A549 (cell line): ENCODE measurements at regions not wholly inside any gene's neighbourhood (a gene's known extent, or its start where the extent isn't known, plus 50 kb on each side); places are given as distances from the start of the nearest gene placed in this dataset.

Experiments
- ATAC-seq, 2 experiments: fragments of 200-7000 bp in 1 of 2; fragments of >200 bp in 1 of 2; cut with Nextera tagmentation in 1 of 2; cut with Tn5 transposase in 1 of 2; 3 replicates each; pipeline versions ENCODE4 v1.8.0 to v1.9.1; 2018 to 2020; ENCODE audit warnings: mild to moderate bottlenecking in 1 of 2, moderate library complexity in 1 of 2
- CTCF ChIA-PET: fragments of 300-600 bp; sonication (Branson Sonifier 250); formaldehyde crosslinking; extraction: SDS; loops from one replicate; lab custom pipeline; 2021; ENCODE audit warnings: antibody characterized with exemption, inconsistent platforms; lab: Yijun Ruan, JAX
- POLR2A ChIA-PET: fragments of 350-600 bp; formaldehyde crosslinking; extraction: SDS; loops from one replicate; lab custom pipeline; 2021; ENCODE audit warnings: antibody characterized with exemption, inconsistent platforms; lab: Yijun Ruan, JAX
- DNase-seq, 2 experiments: peaks; one replicate each; pipeline versions ENCODE4 v3.0.0 to v3.0.0-alpha.2; 2011 to 2016; ENCODE audit warnings: low read depth in 1 of 2, low spot score in 1 of 2
- FAIRE-seq: peaks from 2 replicates; lab custom pipeline; 2011; peaks lifted over from hg19 to GRCh38; lab: Jason Lieb, UNC
- H3K27ac ChIP-seq, 2 experiments: fragments of >200 bp; sonication (Bioruptor Twin); formaldehyde crosslinking; 3 replicates each; pipeline ENCODE4 v1.5.1; 2016 to 2017
- H3K4me1 ChIP-seq: fragments of >200 bp; sonication (Bioruptor Twin); formaldehyde crosslinking; 3 replicates; pipeline ENCODE4 v1.6.1; 2016
- H3K4me2 ChIP-seq: fragments of >200 bp; sonication (Bioruptor Twin); formaldehyde crosslinking; 3 replicates; pipeline ENCODE4 v1.6.1; 2016
- H3K4me3 ChIP-seq: fragments of >200 bp; sonication (Bioruptor Twin); formaldehyde crosslinking; 3 replicates; pipeline ENCODE4 v1.5.1; 2016
- H3K9me3 ChIP-seq: fragments of >200 bp; sonication (Bioruptor Twin); formaldehyde crosslinking; 3 replicates; pipeline ENCODE4 v1.6.1; 2016
- BCL3 ChIP-seq: fragments of >200 bp; sonication (Bioruptor Twin); formaldehyde crosslinking; IDR thresholded peaks from 3 replicates; pipeline ENCODE4 v1.6.1; 2016
- CEBPB ChIP-seq, 2 experiments: fragments of >200 bp in 1 of 2; sonication (Bioruptor Twin) in 1 of 2; formaldehyde crosslinking in 1 of 2; IDR thresholded peaks; 2 replicates each; pipeline ENCODE4 v1.6.1; 2012 to 2016
- CHD4 ChIP-seq: fragments of 200-600 bp; sonication (generic); IDR thresholded peaks from 2 replicates; pipeline ENCODE4 v1.6.1; 2016; ENCODE audit warnings: antibody characterized with exemption, mild to moderate bottlenecking, borderline replicate concordance
- E2F6 ChIP-seq: IDR thresholded peaks from 2 replicates; pipeline ENCODE4 v1.6.1; 2012; ENCODE audit warnings: low read depth, borderline replicate concordance
- EP300 ChIP-seq, 2 experiments: fragments of >200 bp; sonication (Bioruptor Twin); formaldehyde crosslinking; IDR thresholded peaks; 2 replicates in 1 of 2; 3 replicates in 1 of 2; pipeline ENCODE4 v1.6.1; 2016 to 2017
- FOSL2 ChIP-seq, 2 experiments: fragments of 450-650 bp in 1 of 2; fragments of >200 bp in 1 of 2; sonication (Bioruptor Twin) in 1 of 2; formaldehyde crosslinking; IDR thresholded peaks; 2 replicates each; pipeline versions ENCODE4 v1.5.0 to v1.6.1; 2016 to 2020; ENCODE audit warnings: mild to moderate bottlenecking in 1 of 2, moderate library complexity in 1 of 2
- HEYL ChIP-seq: fragments of 250-450 bp; sonication (Bioruptor Pico); IDR thresholded peaks from 2 replicates; pipeline ENCODE4 v1.8.0; 2021; ENCODE audit warnings: mild to moderate bottlenecking, moderate library complexity
- HOXB5 ChIP-seq: fragments of 250-450 bp; sonication (Bioruptor Pico); IDR thresholded peaks from 2 replicates; pipeline ENCODE4 v1.5.0; 2020; ENCODE audit warnings: mild to moderate bottlenecking, moderate library complexity
- JUN ChIP-seq, 2 experiments: fragments of >200 bp; sonication (Bioruptor Twin); formaldehyde crosslinking; IDR thresholded peaks; 2 replicates in 1 of 2; 3 replicates in 1 of 2; pipeline ENCODE4 v1.6.1; 2016 to 2017
- MAFK ChIP-seq: fragments of 450-650 bp; IDR thresholded peaks from 2 replicates; pipeline ENCODE4 v1.6.1; 2014; ENCODE audit not compliant: partially characterized antibody
- MYC ChIP-seq: IDR thresholded peaks from 2 replicates; pipeline ENCODE4 v1.6.1; 2012; ENCODE audit warnings: mild to moderate bottlenecking, inconsistent platforms, low read length, improper control_type of control experiment, borderline replicate concordance
- NPAS2 ChIP-seq: fragments of 250-450 bp; sonication (Bioruptor Pico); IDR thresholded peaks from 2 replicates; pipeline ENCODE4 v1.8.0; 2022; ENCODE audit warnings: mild to moderate bottlenecking, moderate library complexity, borderline replicate concordance
- POLR2A ChIP-seq: IDR thresholded peaks from 2 replicates; pipeline ENCODE4 v1.6.1; 2012; ENCODE audit warnings: mild to moderate bottlenecking, low read length
- RCOR1 ChIP-seq: fragments of 150-350 bp; IDR thresholded peaks from 2 replicates; pipeline ENCODE4 v1.6.1; 2014; ENCODE audit warnings: antibody characterized with exemption, low read length, low read depth
- REST ChIP-seq: fragments of 200-600 bp; sonication (generic); IDR thresholded peaks from 2 replicates; pipeline ENCODE4 v1.6.1; 2016; ENCODE audit warnings: antibody characterized with exemption, mild to moderate bottlenecking, moderate library complexity
- RNF2 ChIP-seq: fragments of 200-600 bp; sonication (generic); IDR thresholded peaks from 2 replicates; pipeline ENCODE4 v1.6.1; 2016; ENCODE audit warnings: low read depth, mild to moderate bottlenecking, antibody characterized with exemption, moderate library complexity, borderline replicate concordance
- SMC3 ChIP-seq: fragments of >200 bp; sonication (Bioruptor Twin); formaldehyde crosslinking; IDR thresholded peaks from 3 replicates; pipeline ENCODE4 v1.6.1; 2018; ENCODE audit warnings: inconsistent platforms
- TFCP2L1 ChIP-seq: fragments of 250-450 bp; sonication (Bioruptor Pico); IDR thresholded peaks from 2 replicates; pipeline ENCODE4 v1.5.0; 2021; ENCODE audit warnings: mild to moderate bottlenecking
- ZFP36 ChIP-seq: fragments of 450-650 bp; IDR thresholded peaks from 2 replicates; pipeline ENCODE4 v1.6.1; 2014; ENCODE audit warnings: borderline replicate concordance; ENCODE audit not compliant: partially characterized antibody
- WGBS: methylation state at CpG from one replicate; pipeline ENCODE4 v1.1.6; 2017; ENCODE audit errors: missing lambda C conversion rate; 5-methylcytosine and 5-hydroxymethylcytosine counted together
- TF ChIP-seq, protein P1 (sequence below): fragments of >200 bp; sonication (Bioruptor Twin); formaldehyde crosslinking; IDR thresholded peaks from 2 replicates; pipeline ENCODE4 v1.6.1; 2016

DNA sequence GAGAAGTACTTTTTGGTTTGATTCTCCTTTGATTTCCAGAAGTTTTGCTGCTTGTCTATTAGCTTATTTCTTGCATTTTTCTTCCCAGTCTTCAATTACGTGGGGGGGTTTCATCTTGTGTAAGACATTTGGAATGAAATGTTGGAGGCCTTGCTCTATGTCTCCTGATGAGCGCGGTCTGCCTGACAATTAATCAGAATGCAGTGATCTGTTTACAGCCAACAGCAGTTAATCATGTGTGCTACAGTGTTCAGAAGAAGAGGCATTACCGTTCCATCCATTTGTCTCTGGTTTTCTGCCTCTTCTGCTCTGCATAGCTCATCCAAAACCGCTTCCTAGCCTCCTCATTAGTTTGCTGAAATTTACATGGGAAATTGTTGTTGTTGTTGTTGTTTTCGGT, 134.4 kb upstream of the ST6GAL2 start:
- TF ChIP-seq REST (no peak), RNF2 (no peak), TFCP2L1 (CRISPR knock-in tag) (no peak), MYC (no peak), BCL3 (no peak), EP300 (IDR thresholded peaks at IDR 0.05) (no peak), CHD4 (no peak), HEYL (CRISPR knock-in tag) (no peak), HOXB5 (CRISPR knock-in tag) (no peak), FOSL2 (IDR thresholded peaks at IDR 0.05) (no peak), FOSL2 (CRISPR knock-in tag; IDR thresholded peaks at IDR 0.05) (no peak), POLR2A (no peak), MAFK (no peak)
- TF ChIP-seq, protein P1, sequence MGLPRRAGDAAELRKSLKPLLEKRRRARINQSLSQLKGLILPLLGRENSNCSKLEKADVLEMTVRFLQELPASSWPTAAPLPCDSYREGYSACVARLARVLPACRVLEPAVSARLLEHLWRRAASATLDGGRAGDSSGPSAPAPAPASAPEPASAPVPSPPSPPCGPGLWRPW, result no peak
- TF ChIP-seq, all 56 proteins: peak for 0
- WGBS, result 89% methylated on average over 6 of the region's 6 CpGs
- ChIA-PET POLR2A (no interaction called here), CTCF (interaction anchor here (1.1 kb wide), 1 partner anchor 85 kb away, joined by 3 read pairs; no protein-coding TSS in a partner anchor)
- Histone ChIP-seq H3K4me1 (peaks cover 16% of the 10 kb centered on the region), H3K9me3 (0 out of 3 replicates have a peak, but pooled peaks cover 5% of the 10 kb centered on the region), H3K27ac (peak overlapping the region; percentile 40 to 57; a peak in 3 of 6 replicates), H3K4me2 (no peak overlapping the region), H3K4me3 (no peak overlapping the region)
- ATAC-seq (no peak), FAIRE-seq (no peak), DNase-seq (no peak)

DNA sequence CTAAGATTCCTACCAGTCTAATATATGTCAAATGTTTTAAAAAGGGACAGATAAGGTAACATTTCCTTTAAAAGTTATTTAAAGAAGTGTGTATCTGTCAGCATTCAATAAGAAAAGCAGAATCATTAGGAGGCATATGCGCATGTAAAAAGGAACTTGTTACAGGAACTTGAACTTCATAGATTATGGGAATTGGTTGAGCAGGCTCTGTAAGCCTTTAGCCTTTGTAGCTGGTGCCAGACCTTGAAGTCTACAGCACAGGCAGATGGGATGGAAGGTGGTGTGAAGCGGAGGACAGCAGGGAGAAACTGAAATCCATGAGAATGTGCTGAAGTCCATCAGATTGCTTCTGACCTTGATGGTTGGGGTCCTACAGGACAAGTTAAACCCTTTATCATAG, 138.3 kb upstream of the ST6GAL2 start:
- 94% methylated on average over 2 of the region's 2 CpGs for WGBS
- ATAC-seq (no peak), DNase-seq (no peak), FAIRE-seq (no peak)
- ChIA-PET CTCF (no interaction called here), POLR2A (no interaction called here)
- Histone ChIP-seq H3K4me2 (no peak overlapping the region; the same call in 2 of the 3 replicates), H3K9me3 (0 out of 3 replicates have a peak, but pooled peaks cover 5% of the 10 kb centered on the region), H3K4me3 (no peak overlapping the region), H3K4me1 (peaks cover 45% of the 10 kb centered on the region), H3K27ac (peak overlapping the region; percentile 95 to 96)
- TF ChIP-seq EP300 (IDR thresholded peaks at IDR 0.05) (no peak), E2F6 (no peak), RCOR1 (no peak), NPAS2 (CRISPR knock-in tag) (no peak), ZFP36 (no peak), SMC3 (no peak), CEBPB (IDR thresholded peaks at IDR 0.05) (no peak), JUN (IDR thresholded peaks at IDR 0.05) (no peak)
